Liver (tissue), 8 donors: ENCODE measurements at regions not wholly inside any gene's neighbourhood (a gene's known extent, or its start where the extent isn't known, plus 50 kb on each side); places are given as distances from the start of the nearest gene placed in this dataset.

Source experiments
- DNase-seq: peaks from one replicate; pipeline ENCODE4 v3.0.0-alpha.2; 2017; ENCODE audit warnings: low spot score
- H3K27ac ChIP-seq, 2 donors: one replicate each; pipeline ENCODE4 v1.7.0; 2013; ENCODE audit warnings: inconsistent platforms in 2 of 2, low read length in 2 of 2, control low read depth in 1 of 2, low read depth in 1 of 2, mild to moderate bottlenecking in 1 of 2
- H3K27me3 ChIP-seq, 4 donors: one replicate each; pipeline versions ENCODE4 v1.6.1 to v1.7.0; 2013; ENCODE audit warnings: low read length in 3 of 4, inconsistent platforms in 1 of 4, mild to moderate bottlenecking in 1 of 4, moderate library complexity in 1 of 4; ENCODE audit not compliant: control insufficient read depth in 4 of 4, insufficient read depth in 4 of 4
- H3K36me3 ChIP-seq, 4 donors: one replicate each; pipeline versions ENCODE4 v1.6.1 to v1.7.0; 2013; ENCODE audit warnings: low read length in 3 of 4, mild to moderate bottlenecking in 3 of 4, low read depth in 1 of 4, moderate library complexity in 1 of 4; ENCODE audit not compliant: control insufficient read depth in 4 of 4, insufficient read depth in 3 of 4
- H3K4me1 ChIP-seq, 4 donors: one replicate each; pipeline versions ENCODE4 v1.6.1 to v1.7.0; 2013; ENCODE audit warnings: low read length in 3 of 4, mild to moderate bottlenecking in 3 of 4, moderate library complexity in 1 of 4; ENCODE audit not compliant: control insufficient read depth in 4 of 4, insufficient read depth in 4 of 4
- H3K4me3 ChIP-seq, 3 donors: one replicate each; pipeline versions ENCODE4 v1.6.1 to v1.7.0; 2013; ENCODE audit warnings: low read length in 3 of 3, control low read depth in 1 of 3, low read depth in 1 of 3, mild to moderate bottlenecking in 1 of 3
- H3K9ac ChIP-seq, 2 donors: one replicate each; pipeline ENCODE4 v1.7.0; 2013; ENCODE audit warnings: low read length in 2 of 2, mild to moderate bottlenecking in 2 of 2, moderate library complexity in 2 of 2, control low read depth in 1 of 2, low read depth in 1 of 2
- H3K9me3 ChIP-seq, 4 donors: one replicate each; pipeline versions ENCODE4 v1.6.1 to v1.7.0; 2013; ENCODE audit warnings: low read length in 3 of 4; ENCODE audit not compliant: control insufficient read depth in 4 of 4
- FOXA1 ChIP-seq: IDR thresholded peaks from 2 replicates; pipeline ENCODE4 v1.6.1; 2016; ENCODE audit warnings: antibody characterized with exemption
- HNF4A ChIP-seq, 2 donors: conservative IDR thresholded peaks; 2 replicates each; pipeline ENCODE4 v1.6.1; 2016; ENCODE audit warnings: antibody characterized with exemption in 2 of 2, mild to moderate bottlenecking in 2 of 2
- HNF4G ChIP-seq: IDR thresholded peaks from 2 replicates; pipeline ENCODE4 v1.6.1; 2016; ENCODE audit warnings: antibody characterized with exemption
- JUND ChIP-seq, 2 donors: IDR thresholded peaks; 2 replicates each; pipeline ENCODE4 v1.6.1; 2016; ENCODE audit warnings: antibody characterized with exemption in 2 of 2
- NR2F2 ChIP-seq: IDR thresholded peaks from 2 replicates; pipeline ENCODE4 v1.6.1; 2016; ENCODE audit warnings: antibody characterized with exemption
- SP1 ChIP-seq: IDR thresholded peaks from 2 replicates; pipeline ENCODE4 v1.6.1; 2018; ENCODE audit warnings: antibody characterized with exemption, mild to moderate bottlenecking
- YY1 ChIP-seq: IDR thresholded peaks from 2 replicates; pipeline ENCODE4 v1.6.1; 2016; ENCODE audit warnings: antibody characterized with exemption, mild to moderate bottlenecking
- WGBS: extraction: QIAGEN DNeasy Blood & Tissue Kit; methylation state at CpG from one replicate; pipeline ENCODE4 v1.1.7; 2013; 5-methylcytosine and 5-hydroxymethylcytosine counted together
- TF ChIP-seq, protein P1 (sequence below): IDR thresholded peaks from 2 replicates; pipeline ENCODE4 v1.6.1; 2016; ENCODE audit warnings: antibody characterized with exemption, mild to moderate bottlenecking
- TF ChIP-seq, protein P2 (sequence below): IDR thresholded peaks from 2 replicates; pipeline ENCODE4 v1.6.1; 2016; ENCODE audit warnings: antibody characterized with exemption
- TF ChIP-seq, protein P3 (sequence below): fragments of 150-350 bp; IDR thresholded peaks from 2 replicates; pipeline ENCODE4 v1.5.1; 2017; ENCODE audit warnings: improper control_type of control experiment, low read depth, low read length; ENCODE audit not compliant: missing input control
- TF ChIP-seq, protein P4 (sequence below): IDR thresholded peaks from 2 replicates; pipeline ENCODE4 v1.6.1; 2016; ENCODE audit warnings: antibody characterized with exemption
- donor health status: healthy.
- donor health status: healthy.
- donor health status: healthy.
- donor health status: healthy.
- donor health status: healthy.

DNA sequence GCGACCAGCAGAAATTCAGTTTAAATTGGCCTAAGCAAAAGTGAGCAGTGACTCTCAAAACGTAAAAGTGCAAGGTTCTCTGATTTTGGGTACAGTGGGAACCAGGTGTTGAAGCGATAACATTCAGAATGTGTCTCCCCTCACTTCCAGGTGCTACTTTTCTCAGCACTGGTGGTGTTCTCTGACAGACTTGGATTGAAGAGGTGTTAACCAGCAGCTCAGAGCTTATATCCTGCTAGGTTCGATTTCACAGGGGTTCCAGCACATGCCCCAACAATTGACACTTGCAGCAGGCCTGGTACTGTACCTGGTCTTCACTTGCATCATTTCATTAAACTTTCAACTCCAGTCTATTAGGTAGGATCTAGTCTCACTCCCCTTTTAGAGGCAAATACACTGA lies 680.2 kb downstream of the VRK1 start:
- TF ChIP-seq, protein P1, sequence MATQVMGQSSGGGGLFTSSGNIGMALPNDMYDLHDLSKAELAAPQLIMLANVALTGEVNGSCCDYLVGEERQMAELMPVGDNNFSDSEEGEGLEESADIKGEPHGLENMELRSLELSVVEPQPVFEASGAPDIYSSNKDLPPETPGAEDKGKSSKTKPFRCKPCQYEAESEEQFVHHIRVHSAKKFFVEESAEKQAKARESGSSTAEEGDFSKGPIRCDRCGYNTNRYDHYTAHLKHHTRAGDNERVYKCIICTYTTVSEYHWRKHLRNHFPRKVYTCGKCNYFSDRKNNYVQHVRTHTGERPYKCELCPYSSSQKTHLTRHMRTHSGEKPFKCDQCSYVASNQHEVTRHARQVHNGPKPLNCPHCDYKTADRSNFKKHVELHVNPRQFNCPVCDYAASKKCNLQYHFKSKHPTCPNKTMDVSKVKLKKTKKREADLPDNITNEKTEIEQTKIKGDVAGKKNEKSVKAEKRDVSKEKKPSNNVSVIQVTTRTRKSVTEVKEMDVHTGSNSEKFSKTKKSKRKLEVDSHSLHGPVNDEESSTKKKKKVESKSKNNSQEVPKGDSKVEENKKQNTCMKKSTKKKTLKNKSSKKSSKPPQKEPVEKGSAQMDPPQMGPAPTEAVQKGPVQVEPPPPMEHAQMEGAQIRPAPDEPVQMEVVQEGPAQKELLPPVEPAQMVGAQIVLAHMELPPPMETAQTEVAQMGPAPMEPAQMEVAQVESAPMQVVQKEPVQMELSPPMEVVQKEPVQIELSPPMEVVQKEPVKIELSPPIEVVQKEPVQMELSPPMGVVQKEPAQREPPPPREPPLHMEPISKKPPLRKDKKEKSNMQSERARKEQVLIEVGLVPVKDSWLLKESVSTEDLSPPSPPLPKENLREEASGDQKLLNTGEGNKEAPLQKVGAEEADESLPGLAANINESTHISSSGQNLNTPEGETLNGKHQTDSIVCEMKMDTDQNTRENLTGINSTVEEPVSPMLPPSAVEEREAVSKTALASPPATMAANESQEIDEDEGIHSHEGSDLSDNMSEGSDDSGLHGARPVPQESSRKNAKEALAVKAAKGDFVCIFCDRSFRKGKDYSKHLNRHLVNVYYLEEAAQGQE = no peak
- TF ChIP-seq, protein P2, sequence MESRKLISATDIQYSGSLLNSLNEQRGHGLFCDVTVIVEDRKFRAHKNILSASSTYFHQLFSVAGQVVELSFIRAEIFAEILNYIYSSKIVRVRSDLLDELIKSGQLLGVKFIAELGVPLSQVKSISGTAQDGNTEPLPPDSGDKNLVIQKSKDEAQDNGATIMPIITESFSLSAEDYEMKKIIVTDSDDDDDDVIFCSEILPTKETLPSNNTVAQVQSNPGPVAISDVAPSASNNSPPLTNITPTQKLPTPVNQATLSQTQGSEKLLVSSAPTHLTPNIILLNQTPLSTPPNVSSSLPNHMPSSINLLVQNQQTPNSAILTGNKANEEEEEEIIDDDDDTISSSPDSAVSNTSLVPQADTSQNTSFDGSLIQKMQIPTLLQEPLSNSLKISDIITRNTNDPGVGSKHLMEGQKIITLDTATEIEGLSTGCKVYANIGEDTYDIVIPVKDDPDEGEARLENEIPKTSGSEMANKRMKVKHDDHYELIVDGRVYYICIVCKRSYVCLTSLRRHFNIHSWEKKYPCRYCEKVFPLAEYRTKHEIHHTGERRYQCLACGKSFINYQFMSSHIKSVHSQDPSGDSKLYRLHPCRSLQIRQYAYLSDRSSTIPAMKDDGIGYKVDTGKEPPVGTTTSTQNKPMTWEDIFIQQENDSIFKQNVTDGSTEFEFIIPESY = no peak
- no peak for TF ChIP-seq JUND (IDR thresholded peaks at IDR 0.05)
- no peaks in the 10 kb centered on the region for H3K36me3 ChIP-seq
- no peak overlapping the region for H3K27ac ChIP-seq
- H3K9me3 ChIP-seq = no peaks in the 10 kb centered on the region
- 64% methylated on average over 4 of the region's 4 CpGs for WGBS
- H3K4me3 ChIP-seq = no peak overlapping the region
- H3K9ac ChIP-seq = no peak overlapping the region
- H3K4me1 ChIP-seq = no peaks in the 10 kb centered on the region
- DNase-seq = no peak
- peaks cover 0 to 3% (median 0%) of the 10 kb centered on the region in 4 donors for H3K27me3 ChIP-seq

DNA sequence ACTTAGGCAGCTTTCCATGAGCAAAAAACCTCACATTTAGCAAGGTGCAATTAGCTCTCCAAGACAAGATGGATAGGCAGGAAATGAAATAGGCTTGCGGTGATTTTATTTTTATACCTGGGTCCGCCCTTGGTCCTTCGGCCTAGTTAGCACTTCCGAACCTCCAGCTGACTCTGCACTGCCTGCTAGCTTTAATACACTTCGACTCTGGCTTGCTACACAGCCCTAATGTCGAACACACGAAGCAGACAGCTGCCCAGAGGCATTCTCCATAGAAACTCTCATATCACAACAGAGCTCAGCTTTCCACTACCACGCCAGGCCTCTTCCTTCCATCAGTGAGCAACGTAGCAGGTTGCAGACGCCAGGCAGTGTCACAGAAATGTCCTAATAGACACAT lies 688.0 kb downstream of the VRK1 start:
- Histone ChIP-seq H3K4me3 (no peak overlapping the region), H3K27ac (no peak overlapping the region), H3K4me1 (no peaks in the 10 kb centered on the region), H3K36me3 (no peaks in the 10 kb centered on the region), H3K9ac (no peak overlapping the region), H3K27me3 (no peaks in the 10 kb centered on the region), H3K9me3 (no peaks in the 10 kb centered on the region)
- WGBS = 89% methylated on average over 10 of the region's 10 CpGs
- TF ChIP-seq HNF4G (no peak), HNF4A (conservative IDR thresholded peaks at IDR 0.05) (no peak), SP1 (no peak), FOXA1 (no peak), YY1 (no peak), NR2F2 (no peak)
- TF ChIP-seq, protein P3, sequence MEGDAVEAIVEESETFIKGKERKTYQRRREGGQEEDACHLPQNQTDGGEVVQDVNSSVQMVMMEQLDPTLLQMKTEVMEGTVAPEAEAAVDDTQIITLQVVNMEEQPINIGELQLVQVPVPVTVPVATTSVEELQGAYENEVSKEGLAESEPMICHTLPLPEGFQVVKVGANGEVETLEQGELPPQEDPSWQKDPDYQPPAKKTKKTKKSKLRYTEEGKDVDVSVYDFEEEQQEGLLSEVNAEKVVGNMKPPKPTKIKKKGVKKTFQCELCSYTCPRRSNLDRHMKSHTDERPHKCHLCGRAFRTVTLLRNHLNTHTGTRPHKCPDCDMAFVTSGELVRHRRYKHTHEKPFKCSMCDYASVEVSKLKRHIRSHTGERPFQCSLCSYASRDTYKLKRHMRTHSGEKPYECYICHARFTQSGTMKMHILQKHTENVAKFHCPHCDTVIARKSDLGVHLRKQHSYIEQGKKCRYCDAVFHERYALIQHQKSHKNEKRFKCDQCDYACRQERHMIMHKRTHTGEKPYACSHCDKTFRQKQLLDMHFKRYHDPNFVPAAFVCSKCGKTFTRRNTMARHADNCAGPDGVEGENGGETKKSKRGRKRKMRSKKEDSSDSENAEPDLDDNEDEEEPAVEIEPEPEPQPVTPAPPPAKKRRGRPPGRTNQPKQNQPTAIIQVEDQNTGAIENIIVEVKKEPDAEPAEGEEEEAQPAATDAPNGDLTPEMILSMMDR = no peak
- TF ChIP-seq, protein P4, sequence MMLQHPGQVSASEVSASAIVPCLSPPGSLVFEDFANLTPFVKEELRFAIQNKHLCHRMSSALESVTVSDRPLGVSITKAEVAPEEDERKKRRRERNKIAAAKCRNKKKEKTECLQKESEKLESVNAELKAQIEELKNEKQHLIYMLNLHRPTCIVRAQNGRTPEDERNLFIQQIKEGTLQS = no peak
- TF ChIP-seq, protein P1 = no peak
- DNase-seq = no peak
